Suppressor macrophage treated with lipopolysaccharide for 4 hours (primary cell): ENCODE measurements at regions not wholly inside any gene's neighbourhood (a gene's known extent, or its start where the extent isn't known, plus 50 kb on each side); places are given as distances from the start of the nearest gene placed in this dataset.

Experiments
- DNase-seq: peaks from one replicate; pipeline ENCODE4 v3.0.0-alpha.2; 2020

GRCh38 chr12:94813314-94813713, 163.0 kb upstream of the TMCC3 start:
- no peak for DNase-seq

- no peak for DNase-seq
Observed at GRCh38 chr12:94812345-94812744, 162.0 kb upstream of the TMCC3 start.

GRCh38 chr12:94811611-94812010, 161.3 kb upstream of the TMCC3 start:
- DNase-seq = no peak

GRCh38 chr12:94807951-94808350, 157.6 kb upstream of the TMCC3 start:
- no peak for DNase-seq

GRCh38 chr12:94806617-94807016, 156.3 kb upstream of the TMCC3 start:
- peak; percentile 25 for DNase-seq

GRCh38 chr12:94805749-94806529, 155.6 kb upstream of the TMCC3 start:
- peak; percentile 66 for DNase-seq

GRCh38 chr12:94803939-94804338, 153.6 kb upstream of the TMCC3 start:
- DNase-seq = no peak

- DNase-seq = no peak
Observed at GRCh38 chr12:94802796-94803195, 152.4 kb upstream of the TMCC3 start.

GRCh38 chr12:94801745-94802144, 151.4 kb upstream of the TMCC3 start:
- DNase-seq = no peak

- no peak for DNase-seq
Observed at GRCh38 chr12:94799136-94799535, 148.8 kb upstream of the TMCC3 start.

GRCh38 chr12:94798113-94798512, 147.8 kb upstream of the TMCC3 start:
- no peak for DNase-seq

- no peak for DNase-seq
Observed at GRCh38 chr12:94795520-94795919, 145.2 kb upstream of the TMCC3 start.

GRCh38 chr12:94795044-94795443, 144.7 kb upstream of the TMCC3 start:
- no peak for DNase-seq

- DNase-seq = no peak
Observed at GRCh38 chr12:94793191-94793595, 142.8 kb upstream of the TMCC3 start.

GRCh38 chr12:94792693-94793092, 142.3 kb upstream of the TMCC3 start:
- peak; percentile 28 for DNase-seq

GRCh38 chr12:94791933-94792332, 141.6 kb upstream of the TMCC3 start:
- DNase-seq = no peak

- no peak for DNase-seq
Observed at GRCh38 chr12:94790825-94791224, 140.5 kb upstream of the TMCC3 start.

GRCh38 chr12:94790370-94790769, 140.0 kb upstream of the TMCC3 start:
- no peak for DNase-seq

- DNase-seq = no peak
Observed at GRCh38 chr12:94789510-94790225, 139.3 kb upstream of the TMCC3 start.

- no peak for DNase-seq
Observed at GRCh38 chr12:94788298-94788697, 137.9 kb upstream of the TMCC3 start.

GRCh38 chr12:94786906-94787305, 136.5 kb upstream of the TMCC3 start:
- DNase-seq = no peak

- DNase-seq = no peak
Observed at GRCh38 chr12:94783862-94784261, 133.5 kb upstream of the TMCC3 start.

- DNase-seq = no peak
Observed at GRCh38 chr12:94783343-94783742, 133.0 kb upstream of the TMCC3 start.

- DNase-seq = no peak
Observed at GRCh38 chr12:94781835-94782234, 131.5 kb upstream of the TMCC3 start.

GRCh38 chr12:94779485-94779884, 129.1 kb upstream of the TMCC3 start:
- DNase-seq = no peak
